Natural killer cell (primary cell): ENCODE measurements at regions not wholly inside any gene's neighbourhood (a gene's known extent, or its start where the extent isn't known, plus 50 kb on each side); places are given as distances from the start of the nearest gene placed in this dataset.

ENCODE experiments used
- ATAC-seq, 3 donors: fragments of 150-1000 bp in 2 of 3; fragments of 200-7000 bp in 1 of 3; cut with Tn5 transposase; 1 replicate in 1 of 3; 2 replicates in 2 of 3; pipeline ENCODE4 v1.10.0; 2021; ENCODE audit warnings: mild to moderate bottlenecking in 2 of 3, moderate library complexity in 2 of 3
- DNase-seq, 2 donors: peaks; one replicate each; pipeline versions ENCODE4 v3.0.0 to v3.0.0-alpha.2; 2013 to 2021; ENCODE audit warnings: mixed read lengths in 1 of 2
- H3K27ac ChIP-seq: one replicate; pipeline ENCODE4 v1.5.1; 2013; ENCODE audit warnings: mild to moderate bottlenecking, low read length
- H3K27me3 ChIP-seq: one replicate; pipeline ENCODE4 v1.6.1; 2013; ENCODE audit warnings: low read length; ENCODE audit not compliant: control insufficient read depth, insufficient read depth
- H3K36me3 ChIP-seq: one replicate; pipeline ENCODE4 v1.6.1; 2013; ENCODE audit warnings: low read length; ENCODE audit not compliant: control insufficient read depth, insufficient read depth
- H3K4me1 ChIP-seq: one replicate; pipeline ENCODE4 v1.6.1; 2013; ENCODE audit warnings: low read length; ENCODE audit not compliant: control insufficient read depth, insufficient read depth
- H3K4me3 ChIP-seq: one replicate; pipeline ENCODE4 v1.5.1; 2013; ENCODE audit warnings: low read length
- H3K9me3 ChIP-seq: one replicate; pipeline ENCODE4 v1.6.1; 2013; ENCODE audit warnings: low read length; ENCODE audit not compliant: control insufficient read depth, insufficient read depth
- H3K27ac Mint-ChIP-seq, 2 donors: one replicate each; pipeline ENCODE4 v1.8.0; 2022; ENCODE audit warnings: mild to moderate bottlenecking in 2 of 2, mixed read lengths in 2 of 2, moderate library complexity in 1 of 2
- H3K27me3 Mint-ChIP-seq, 2 donors: one replicate each; pipeline ENCODE4 v1.8.0; 2022; ENCODE audit warnings: low read depth in 2 of 2, mixed read lengths in 2 of 2
- H3K36me3 Mint-ChIP-seq: one replicate; pipeline ENCODE4 v1.8.0; 2022; ENCODE audit warnings: mixed read lengths
- H3K4me1 Mint-ChIP-seq, 2 donors: one replicate each; pipeline ENCODE4 v1.8.0; 2022; ENCODE audit warnings: mixed read lengths in 2 of 2
- H3K4me3 Mint-ChIP-seq: one replicate; pipeline ENCODE4 v1.8.0; 2022; ENCODE audit warnings: mild to moderate bottlenecking, moderate library complexity, mixed read lengths
- H3K9me3 Mint-ChIP-seq, 2 donors: one replicate each; pipeline ENCODE4 v1.8.0; 2022; ENCODE audit warnings: mixed read lengths in 2 of 2
- CTCF ChIP-seq: fragments of 200-600 bp; IDR thresholded peaks from one replicate; pipeline ENCODE4 v1.8.0; 2022; ENCODE audit warnings: antibody characterized with exemption
- WGBS: methylation state at CpG from one replicate; pipeline ENCODE4 v1.1.7; 2013; ENCODE audit warnings: missing lambda C conversion rate; ENCODE audit not compliant: insufficient coverage; 5-methylcytosine and 5-hydroxymethylcytosine counted together
- intact Hi-C: fragments of 100-400 bp; cut with micrococcal nuclease; formaldehyde crosslinking; loops from one replicate; pipeline ENCODE4 v1.14.2; 2022

GRCh38 chr15:39502082-39502447 is 78.8 kb upstream of the THBS1 start:
- Histone ChIP-seq H3K27ac (no peak overlapping the region), H3K4me3 (no peak overlapping the region), H3K9me3 (no peaks in the 10 kb centered on the region), H3K4me1 (peaks cover 17% of the 10 kb centered on the region), H3K27me3 (no peaks in the 10 kb centered on the region), H3K36me3 (no peaks in the 10 kb centered on the region)
- no peak overlapping the region for H3K27ac Mint-ChIP-seq
- no peak overlapping the region for H3K4me3 Mint-ChIP-seq
- no peaks in the 10 kb centered on the region for H3K9me3 Mint-ChIP-seq
- H3K36me3 Mint-ChIP-seq, result no peaks in the 10 kb centered on the region
- intact Hi-C loops, result no loop called here
- DNase-seq (no peak), ATAC-seq (no peak)
- WGBS, result 74% methylated on average over 4 of the region's 4 CpGs
- peaks cover 14 to 15% of the 10 kb centered on the region in 2 donors for H3K4me1 Mint-ChIP-seq
- no peak for TF ChIP-seq CTCF
- peaks cover 37 to 53% of the 10 kb centered on the region in 2 donors for H3K27me3 Mint-ChIP-seq

GRCh38 chr15:39502611-39503195 is 78.2 kb upstream of the THBS1 start:
- Histone ChIP-seq H3K36me3 (no peaks in the 10 kb centered on the region), H3K4me3 (no peak overlapping the region), H3K27ac (no peak overlapping the region), H3K27me3 (no peaks in the 10 kb centered on the region), H3K9me3 (no peaks in the 10 kb centered on the region), H3K4me1 (peaks cover 10% of the 10 kb centered on the region)
- Mint-ChIP-seq H3K27ac (no peak overlapping the region), H3K9me3 (no peaks in the 10 kb centered on the region), H3K36me3 (no peaks in the 10 kb centered on the region), H3K4me1 (peaks cover 8 to 9% of the 10 kb centered on the region in 2 donors), H3K4me3 (no peak overlapping the region), H3K27me3 (peaks cover 33 to 53% of the 10 kb centered on the region in 2 donors)
- intact Hi-C loops, result no loop called here
- no peak for TF ChIP-seq CTCF
- DNase-seq (no peak), ATAC-seq (no peak)
- 90% methylated on average over 3 of the region's 4 CpGs for WGBS

GRCh38 chr15:39503526-39503925 is 77.4 kb upstream of the THBS1 start:
- no peaks in the 10 kb centered on the region for H3K36me3 Mint-ChIP-seq
- no peak for TF ChIP-seq CTCF
- no peak overlapping the region for H3K4me3 Mint-ChIP-seq
- intact Hi-C loops, result no loop called here
- Histone ChIP-seq H3K27ac (no peak overlapping the region), H3K4me3 (no peak overlapping the region), H3K9me3 (no peaks in the 10 kb centered on the region), H3K4me1 (peaks cover 3% of the 10 kb centered on the region), H3K27me3 (no peaks in the 10 kb centered on the region), H3K36me3 (no peaks in the 10 kb centered on the region)
- H3K4me1 Mint-ChIP-seq, result peaks cover 0 to under 1% of the 10 kb centered on the region in 2 donors
- H3K27ac Mint-ChIP-seq, result no peak overlapping the region
- no peak for ATAC-seq
- peaks cover 31 to 50% of the 10 kb centered on the region in 2 donors for H3K27me3 Mint-ChIP-seq
- H3K9me3 Mint-ChIP-seq, result no peaks in the 10 kb centered on the region
- no peak for DNase-seq
- WGBS, result 95% methylated on average over 3 of the region's 4 CpGs

GRCh38 chr15:39504808-39505207 is 76.1 kb upstream of the THBS1 start:
- Histone ChIP-seq H3K27ac (no peak overlapping the region), H3K9me3 (no peaks in the 10 kb centered on the region), H3K27me3 (no peaks in the 10 kb centered on the region), H3K4me1 (no peaks in the 10 kb centered on the region), H3K36me3 (no peaks in the 10 kb centered on the region), H3K4me3 (no peak overlapping the region)
- intact Hi-C loops, result no loop called here
- Mint-ChIP-seq H3K4me3 (no peak overlapping the region), H3K27ac (no peak overlapping the region), H3K4me1 (no peaks in the 10 kb centered on the region), H3K27me3 (peaks cover 26 to 47% of the 10 kb centered on the region in 2 donors), H3K9me3 (no peaks in the 10 kb centered on the region), H3K36me3 (no peaks in the 10 kb centered on the region)
- no peak for DNase-seq
- ATAC-seq, result no peak
- 94% methylated on average over 1 of the region's 1 CpG for WGBS
- TF ChIP-seq CTCF, result no peak
